H9 (cell line): ENCODE measurements at regions not wholly inside any gene's neighbourhood (a gene's known extent, or its start where the extent isn't known, plus 50 kb on each side); places are given as distances from the start of the nearest gene placed in this dataset.

ENCODE experiments used
- DNase-seq: peaks from one replicate; pipeline ENCODE4 v3.0.0-alpha.2; 2017
- H2AFZ ChIP-seq: one replicate; pipeline ENCODE4 v1.6.1; 2013; ENCODE audit warnings: mild to moderate bottlenecking, low read length, control low read depth, moderate library complexity
- H2AK5ac ChIP-seq: 2 replicates; pipeline ENCODE4 v1.6.1; 2013; ENCODE audit warnings: low read length, control low read depth, mixed read lengths; ENCODE audit not compliant: insufficient read length
- H2BK120ac ChIP-seq: one replicate; pipeline ENCODE4 v1.6.1; 2013; ENCODE audit warnings: low read depth, mild to moderate bottlenecking, low read length, control low read depth, inconsistent platforms; ENCODE audit not compliant: poor library complexity, severe bottlenecking
- H2BK12ac ChIP-seq: 2 replicates; pipeline ENCODE4 v1.6.1; 2013; ENCODE audit warnings: low read length, control low read depth, mixed read lengths, low read depth; ENCODE audit not compliant: insufficient read length
- H2BK15ac ChIP-seq: 2 replicates; pipeline ENCODE4 v1.6.1; 2013; ENCODE audit warnings: low read depth, low read length, control low read depth
- H2BK20ac ChIP-seq: one replicate; pipeline ENCODE4 v1.6.1; 2013; ENCODE audit warnings: low read depth, mild to moderate bottlenecking, low read length, control low read depth, inconsistent platforms; ENCODE audit not compliant: poor library complexity, severe bottlenecking
- H2BK5ac ChIP-seq: 2 replicates; pipeline ENCODE4 v1.6.1; 2013; ENCODE audit warnings: low read length, control low read depth, mixed read lengths; ENCODE audit not compliant: insufficient read length
- H3K14ac ChIP-seq: 2 replicates; pipeline ENCODE4 v1.6.1; 2013; ENCODE audit warnings: low read length, control low read depth; ENCODE audit not compliant: insufficient read depth
- H3K18ac ChIP-seq: 2 replicates; pipeline ENCODE4 v1.6.1; 2013; ENCODE audit warnings: low read depth, mild to moderate bottlenecking, mixed read lengths, low read length, control low read depth; ENCODE audit not compliant: insufficient read length
- H3K23ac ChIP-seq: 2 replicates; pipeline ENCODE4 v1.6.1; 2013; ENCODE audit warnings: low read length, control low read depth, mixed read lengths, low read depth; ENCODE audit not compliant: insufficient read length
- H3K23me2 ChIP-seq: 2 replicates; pipeline ENCODE4 v1.6.1; 2013; ENCODE audit warnings: low read depth, mild to moderate bottlenecking, mixed read lengths, low read length, control low read depth; ENCODE audit not compliant: insufficient read length, poor library complexity, severe bottlenecking
- H3K27ac ChIP-seq: 2 replicates; pipeline ENCODE4 v1.5.1; 2013; ENCODE audit warnings: low read length, control low read depth, mixed read lengths, low read depth; ENCODE audit not compliant: insufficient read length
- H3K27me3 ChIP-seq: 2 replicates; pipeline ENCODE4 v1.6.1; 2013; ENCODE audit warnings: low read length, control low read depth, inconsistent platforms; ENCODE audit not compliant: insufficient read depth
- H3K4ac ChIP-seq: 2 replicates; pipeline ENCODE4 v1.6.1; 2013; ENCODE audit warnings: low read depth, mild to moderate bottlenecking, control low read depth, inconsistent platforms, low read length, moderate library complexity
- H3K4me1 ChIP-seq: 2 replicates; pipeline ENCODE4 v1.6.1; 2013; ENCODE audit warnings: low read length, control low read depth, inconsistent platforms; ENCODE audit not compliant: insufficient read depth
- H3K4me2 ChIP-seq: 2 replicates; pipeline ENCODE4 v1.6.1; 2013; ENCODE audit warnings: low read length, control low read depth, mixed read lengths; ENCODE audit not compliant: insufficient read length, insufficient read depth
- H3K56ac ChIP-seq: 2 replicates; pipeline ENCODE4 v1.6.1; 2013; ENCODE audit warnings: low read depth, mild to moderate bottlenecking, mixed read lengths, low read length, control low read depth; ENCODE audit not compliant: insufficient read length
- H3K79me1 ChIP-seq: 2 replicates; pipeline ENCODE4 v1.6.1; 2013; ENCODE audit warnings: low read depth, mild to moderate bottlenecking, moderate library complexity, low read length, control low read depth, inconsistent platforms; ENCODE audit not compliant: insufficient read depth, poor library complexity, severe bottlenecking
- H3K79me2 ChIP-seq: 2 replicates; pipeline ENCODE4 v1.6.1; 2013; ENCODE audit warnings: low read length, control low read depth, inconsistent platforms; ENCODE audit not compliant: insufficient read depth
- H3K9ac ChIP-seq: 2 replicates; pipeline ENCODE4 v1.6.1; 2013; ENCODE audit warnings: low read length, control low read depth, mixed read lengths; ENCODE audit not compliant: insufficient read length; ENCODE audit errors: extremely low read depth
- H3K9me3 ChIP-seq: one replicate; pipeline ENCODE4 v1.6.1; 2013; ENCODE audit warnings: low read depth, low read length, inconsistent platforms; ENCODE audit not compliant: control insufficient read depth
- H3T11ph ChIP-seq: one replicate; pipeline ENCODE4 v1.6.1; 2013; ENCODE audit warnings: mild to moderate bottlenecking, low read length, control low read depth, inconsistent platforms
- H4K20me1 ChIP-seq: one replicate; pipeline ENCODE4 v1.6.1; 2013; ENCODE audit not compliant: control insufficient read depth, insufficient read length, insufficient read depth
- H4K5ac ChIP-seq: 2 replicates; pipeline ENCODE4 v1.6.1; 2013; ENCODE audit warnings: low read depth, mild to moderate bottlenecking, mixed read lengths, low read length, control low read depth; ENCODE audit not compliant: insufficient read length
- H4K8ac ChIP-seq: replicated peaks from 2 replicates; pipeline ENCODE4 v1.6.1; 2013; ENCODE audit warnings: low read length, control low read depth, mixed read lengths, low read depth; ENCODE audit not compliant: insufficient read length
- H4K91ac ChIP-seq: 2 replicates; pipeline ENCODE4 v1.6.1; 2013; ENCODE audit warnings: low read depth, mild to moderate bottlenecking, moderate library complexity, mixed read lengths, low read length, control low read depth; ENCODE audit not compliant: insufficient read length
- H3K27ac Mint-ChIP-seq, 3 experiments: 2 replicates in 2 of 3; 3 replicates in 1 of 3; pipeline ENCODE4 v1.8.0; 2020 to 2021; ENCODE audit warnings: mixed read lengths in 3 of 3, mild to moderate bottlenecking in 1 of 3, moderate library complexity in 1 of 3
- H3K27me3 Mint-ChIP-seq: 2 replicates; pipeline ENCODE4 v1.8.0; 2021; ENCODE audit warnings: low read depth, mild to moderate bottlenecking, moderate library complexity, mixed read lengths
- H3K36me3 Mint-ChIP-seq, 3 experiments: 2 replicates in 2 of 3; 3 replicates in 1 of 3; pipeline ENCODE4 v1.8.0; 2020 to 2021; ENCODE audit warnings: low read depth in 3 of 3, mixed read lengths in 3 of 3; ENCODE audit not compliant: insufficient read depth in 1 of 3
- H3K4me1 Mint-ChIP-seq, 2 experiments: 2 replicates each; pipeline ENCODE4 v1.8.0; 2020; ENCODE audit warnings: mixed read lengths in 2 of 2
- H3K4me3 Mint-ChIP-seq, 2 experiments: 2 replicates in 1 of 2; 3 replicates in 1 of 2; pipeline ENCODE4 v1.8.0; 2020 to 2021; ENCODE audit warnings: mild to moderate bottlenecking in 2 of 2, mixed read lengths in 2 of 2, moderate library complexity in 1 of 2
- H3K9me3 Mint-ChIP-seq, 2 experiments: 2 replicates in 1 of 2; 3 replicates in 1 of 2; pipeline ENCODE4 v1.8.0; 2020; ENCODE audit warnings: mild to moderate bottlenecking in 2 of 2, mixed read lengths in 2 of 2, moderate library complexity in 1 of 2
- WGBS: extraction: QIAGEN DNeasy Blood & Tissue Kit; methylation state at CpG from one replicate; pipeline ENCODE4 v1.1.7; 2013; ENCODE audit warnings: missing lambda C conversion rate, low lambda C conversion rate, mixed read lengths; ENCODE audit not compliant: insufficient read length; ENCODE audit errors: extremely low coverage; 5-methylcytosine and 5-hydroxymethylcytosine counted together
- TF ChIP-seq, protein P1 (sequence below): fragments of 200-600 bp; sonication (generic); conservative IDR thresholded peaks from 3 replicates; pipeline ENCODE4 v1.8.0; 2021; ENCODE audit warnings: antibody characterized with exemption, mild to moderate bottlenecking

- Mint-ChIP-seq H3K4me3 (no peak overlapping the region), H3K27me3 (no peaks in the 10 kb centered on the region), H3K36me3 (no peaks in the 10 kb centered on the region), H3K27ac (no peak overlapping the region), H3K4me1 (no peaks in the 10 kb centered on the region), H3K9me3 (no peaks in the 10 kb centered on the region)
- no peak overlapping the region for H2BK120ac ChIP-seq
- H3K23ac ChIP-seq: no peak overlapping the region
- H3T11ph ChIP-seq: no peak overlapping the region
- H3K56ac ChIP-seq: no peak overlapping the region
- H3K27ac ChIP-seq: no peak overlapping the region
- no peak overlapping the region for H4K91ac ChIP-seq
- H3K4me2 ChIP-seq: no peak overlapping the region
- no peak overlapping the region for H4K8ac ChIP-seq
- H4K5ac ChIP-seq: no peak overlapping the region
- H3K23me2 ChIP-seq: no peaks in the 10 kb centered on the region
- no peak overlapping the region for H2AK5ac ChIP-seq
- no CpG with 5 or more reads among the region's 3 CpGs for WGBS
- H3K9ac ChIP-seq: no peak overlapping the region
- H2BK20ac ChIP-seq: no peak overlapping the region
- H3K4ac ChIP-seq: no peak overlapping the region
- DNase-seq: no peak
- H2BK5ac ChIP-seq: no peak overlapping the region
- H3K4me1 ChIP-seq: no peaks in the 10 kb centered on the region
- TF ChIP-seq, protein P1, sequence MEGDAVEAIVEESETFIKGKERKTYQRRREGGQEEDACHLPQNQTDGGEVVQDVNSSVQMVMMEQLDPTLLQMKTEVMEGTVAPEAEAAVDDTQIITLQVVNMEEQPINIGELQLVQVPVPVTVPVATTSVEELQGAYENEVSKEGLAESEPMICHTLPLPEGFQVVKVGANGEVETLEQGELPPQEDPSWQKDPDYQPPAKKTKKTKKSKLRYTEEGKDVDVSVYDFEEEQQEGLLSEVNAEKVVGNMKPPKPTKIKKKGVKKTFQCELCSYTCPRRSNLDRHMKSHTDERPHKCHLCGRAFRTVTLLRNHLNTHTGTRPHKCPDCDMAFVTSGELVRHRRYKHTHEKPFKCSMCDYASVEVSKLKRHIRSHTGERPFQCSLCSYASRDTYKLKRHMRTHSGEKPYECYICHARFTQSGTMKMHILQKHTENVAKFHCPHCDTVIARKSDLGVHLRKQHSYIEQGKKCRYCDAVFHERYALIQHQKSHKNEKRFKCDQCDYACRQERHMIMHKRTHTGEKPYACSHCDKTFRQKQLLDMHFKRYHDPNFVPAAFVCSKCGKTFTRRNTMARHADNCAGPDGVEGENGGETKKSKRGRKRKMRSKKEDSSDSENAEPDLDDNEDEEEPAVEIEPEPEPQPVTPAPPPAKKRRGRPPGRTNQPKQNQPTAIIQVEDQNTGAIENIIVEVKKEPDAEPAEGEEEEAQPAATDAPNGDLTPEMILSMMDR: no peak
- no peaks in the 10 kb centered on the region for H3K79me1 ChIP-seq
- H3K79me2 ChIP-seq: no peaks in the 10 kb centered on the region
- H3K14ac ChIP-seq: no peak overlapping the region
- H3K18ac ChIP-seq: no peak overlapping the region
- no peaks in the 10 kb centered on the region for H3K27me3 ChIP-seq
- no peaks in the 10 kb centered on the region for H3K9me3 ChIP-seq
- no peak overlapping the region for H2AFZ ChIP-seq
- no peaks in the 10 kb centered on the region for H4K20me1 ChIP-seq
- H2BK15ac ChIP-seq: no peak overlapping the region
- H2BK12ac ChIP-seq: no peak overlapping the region
These were observed 458.3 kb downstream of the BTG1 start for GRCh38 chr12:91687052-91688017.
